ENCODE measurements at regions not wholly inside any gene's neighbourhood (a gene's known extent, or its start where the extent isn't known, plus 50 kb on each side); places are given as distances from the start of the nearest gene placed in this dataset.
"Not testable (repeated sequence)": the region's sequence is repeated elsewhere in the genome, so short reads cannot be mapped to it uniquely, and the experiment has no call there.

DNA sequence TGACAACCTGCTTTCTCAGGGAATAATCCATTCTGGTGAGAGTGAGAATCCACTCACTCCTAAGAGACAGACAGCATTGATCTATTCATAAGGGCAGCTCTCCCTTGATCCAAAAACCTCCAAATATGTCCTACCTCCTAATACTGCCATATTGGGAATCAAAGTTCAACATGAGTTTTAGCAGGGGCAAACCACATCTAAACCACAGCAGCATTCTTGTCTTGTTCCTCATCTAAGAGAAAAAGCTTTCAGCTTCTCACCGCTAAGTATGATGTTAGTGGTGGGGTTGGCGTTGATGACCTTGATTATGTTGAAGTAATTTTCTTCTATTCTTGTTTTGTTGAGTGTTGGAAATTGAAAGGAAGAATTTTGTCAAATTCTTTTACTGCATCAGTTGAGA lies 69.6 kb downstream of the SERTM2 start:
- in situ Hi-C loops (cut with HindIII; ENCODE audit: low sequenced_read_pairs): no loop called here
- no peak overlapping the region for H3K4me3 ChIP-seq (ENCODE audit: low read depth, low read length)
- TF ChIP-seq CTCF (IDR thresholded peaks at IDR 0.05; ENCODE audit: low read depth, low read length, missing control alignments): no peak
- DNase-seq (ENCODE audit: low read depth): peak; percentile 16

DNA sequence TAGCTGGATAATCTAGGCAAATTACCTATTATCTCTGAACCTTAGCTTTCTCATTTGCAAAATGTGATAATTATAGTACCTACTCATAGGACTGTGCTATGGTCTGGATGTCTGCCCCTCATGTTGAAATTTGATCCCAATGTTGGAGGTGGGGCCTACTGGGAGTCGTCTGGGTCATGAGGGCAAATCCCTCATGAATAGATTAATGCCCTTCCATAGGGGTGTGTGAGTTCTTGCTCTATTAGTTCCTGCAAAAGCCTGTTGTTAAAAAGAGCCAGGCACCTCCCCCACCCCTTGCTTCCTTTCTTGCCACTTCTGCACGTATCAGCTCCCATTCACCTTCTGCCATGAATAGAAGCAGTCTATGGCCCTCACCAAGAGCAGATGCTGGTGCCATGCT lies 73.9 kb downstream of the SERTM2 start:
- TF ChIP-seq CTCF (IDR thresholded peaks at IDR 0.05; ENCODE audit: low read depth, low read length, missing control alignments): no peak
- no peak overlapping the region for H3K4me3 ChIP-seq (ENCODE audit: low read depth, low read length)
- in situ Hi-C loops (cut with HindIII; ENCODE audit: low sequenced_read_pairs): no loop called here
- DNase-seq (ENCODE audit: low read depth): no peak

DNA sequence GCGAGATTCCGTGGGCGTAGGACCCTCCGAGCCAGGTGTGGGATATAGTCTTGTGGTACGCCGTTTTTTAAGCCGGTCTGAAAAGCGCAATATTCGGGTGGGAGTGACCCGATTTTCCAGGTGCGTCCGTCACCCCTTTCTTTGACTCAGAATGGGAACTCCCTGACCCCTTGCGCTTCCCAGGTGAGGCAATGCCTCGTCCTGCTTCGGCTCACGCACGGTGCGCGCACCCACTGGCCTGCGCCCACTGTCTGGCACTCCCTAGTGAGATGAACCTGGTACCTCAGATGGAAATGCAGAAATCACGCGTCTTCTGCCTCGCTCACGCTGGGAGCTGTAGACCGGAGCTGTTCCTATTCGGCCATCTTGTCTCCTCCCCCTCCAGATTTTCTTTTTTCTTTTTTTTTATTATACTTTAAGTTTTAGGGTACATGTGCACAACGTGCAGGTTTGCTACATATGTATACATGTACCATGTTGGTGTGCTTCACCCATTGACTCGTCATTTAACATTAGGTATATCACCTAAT lies 83.0 kb downstream of the SERTM2 start:
- DNase-seq (ENCODE audit: low read depth); in situ Hi-C loops (cut with HindIII; ENCODE audit: low sequenced_read_pairs): not testable (repeated sequence)

DNA sequence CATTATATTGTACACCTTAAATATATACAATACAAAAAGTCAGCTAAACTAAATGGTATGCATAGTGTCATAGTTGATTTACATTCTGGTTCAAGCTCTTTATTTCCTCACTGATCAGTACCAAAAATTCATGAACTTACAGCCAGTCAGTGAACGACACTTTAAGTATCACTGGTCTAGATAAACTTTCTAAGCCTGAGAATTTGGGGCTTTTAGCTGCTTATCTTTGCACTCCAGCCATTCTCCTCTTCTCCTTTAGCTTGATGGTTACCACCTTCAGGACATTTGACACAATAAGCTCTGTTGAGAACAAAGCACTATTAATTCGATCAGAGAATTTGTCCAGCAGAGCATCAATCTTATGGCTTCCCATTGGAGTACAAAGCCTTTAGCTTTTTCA lies 83.0 kb upstream of the ALG13 start:
- TF ChIP-seq CTCF (IDR thresholded peaks at IDR 0.05; ENCODE audit: low read depth, low read length, missing control alignments): no peak
- DNase-seq (ENCODE audit: low read depth): no peak
- no peak overlapping the region for H3K4me3 ChIP-seq (ENCODE audit: low read depth, low read length)
- in situ Hi-C loops (cut with HindIII; ENCODE audit: low sequenced_read_pairs): no loop called here

More for the DNA sequence above, 83.0 kb downstream of the SERTM2 start:
- H3K4me3 ChIP-seq (ENCODE audit: low read depth, low read length): not testable (repeated sequence)

GRCh38 chrX:111608724-111609123 lies 72.2 kb upstream of the ALG13 start:
- H3K4me3 ChIP-seq (ENCODE audit: low read depth, low read length): no peak overlapping the region
- no peak for DNase-seq (ENCODE audit: low read depth)
- in situ Hi-C loops (cut with HindIII; ENCODE audit: low sequenced_read_pairs): no loop called here
- no peak for TF ChIP-seq CTCF (IDR thresholded peaks at IDR 0.05; ENCODE audit: low read depth, low read length, missing control alignments)

DNA sequence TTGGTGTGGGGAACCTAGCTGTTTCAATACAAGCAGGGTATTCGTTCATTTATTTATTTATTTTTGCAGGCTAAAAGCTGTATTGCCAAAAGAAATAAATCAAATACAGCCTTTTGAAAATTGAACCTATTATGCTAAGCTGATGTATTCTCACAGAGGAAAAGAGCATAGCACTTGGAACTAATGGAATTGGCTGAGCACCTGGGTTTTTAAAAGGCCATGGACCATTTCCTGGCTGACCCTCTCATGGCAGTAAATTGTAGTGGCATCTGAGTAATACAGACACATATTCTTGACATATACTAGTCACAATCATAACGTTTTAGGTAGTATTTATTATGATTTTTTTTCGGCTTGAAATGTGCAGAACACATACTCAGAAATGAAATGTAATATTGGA lies 71.8 kb upstream of the ALG13 start:
- in situ Hi-C loops (cut with HindIII; ENCODE audit: low sequenced_read_pairs): no loop called here
- no peak for TF ChIP-seq CTCF (IDR thresholded peaks at IDR 0.05; ENCODE audit: low read depth, low read length, missing control alignments)
- no peak for DNase-seq (ENCODE audit: low read depth)
- no peak overlapping the region for H3K4me3 ChIP-seq (ENCODE audit: low read depth, low read length)

- TF ChIP-seq CTCF (IDR thresholded peaks at IDR 0.05; ENCODE audit: low read depth, low read length, missing control alignments): no peak
- in situ Hi-C loops (cut with HindIII; ENCODE audit: low sequenced_read_pairs): no loop called here
These were observed 65.7 kb upstream of the ALG13 start for GRCh38 chrX:111615227-111615626.

More at GRCh38 chrX:111615227-111615626, 65.7 kb upstream of the ALG13 start:
- DNase-seq (ENCODE audit: low read depth): no peak
- no peak overlapping the region for H3K4me3 ChIP-seq (ENCODE audit: low read depth, low read length)
